OCI-LY1 (cell line): ENCODE measurements at regions not wholly inside any gene's neighbourhood (a gene's known extent, or its start where the extent isn't known, plus 50 kb on each side); places are given as distances from the start of the nearest gene placed in this dataset.

Experiments
- H2AFZ ChIP-seq: fragments of 200-600 bp; sonication (generic), shearing (Covaris generic); 2 replicates; pipeline ENCODE4 v1.6.0; 2014; ENCODE audit warnings: antibody characterized with exemption, mild to moderate bottlenecking, low read length
- H3F3A ChIP-seq: fragments of 200-600 bp; sonication (generic), shearing (Covaris generic); 2 replicates; pipeline ENCODE4 v1.6.0; 2014; ENCODE audit warnings: mild to moderate bottlenecking, antibody characterized with exemption, low read length, moderate library complexity; ENCODE audit not compliant: insufficient read depth
- H3K27ac ChIP-seq: fragments of 200-600 bp; sonication (generic); 2 replicates; pipeline ENCODE4 v1.5.1; 2014; ENCODE audit warnings: low read length, mixed run types, mild to moderate bottlenecking, low read depth; ENCODE audit not compliant: poor library complexity, severe bottlenecking
- H3K27me3 ChIP-seq: fragments of 200-600 bp; sonication (generic); 2 replicates; pipeline ENCODE4 v1.6.0; 2014; ENCODE audit warnings: antibody characterized with exemption, mild to moderate bottlenecking, low read length, moderate library complexity; ENCODE audit not compliant: insufficient read depth
- H3K36me3 ChIP-seq: fragments of 200-600 bp; sonication (generic); 2 replicates; pipeline ENCODE4 v1.6.1; 2014; ENCODE audit warnings: mild to moderate bottlenecking, antibody characterized with exemption, low read length, moderate library complexity, mixed read lengths; ENCODE audit not compliant: insufficient read depth
- H3K4me1 ChIP-seq: fragments of 200-600 bp; sonication (generic); 2 replicates; pipeline ENCODE4 v1.5.1; 2014; ENCODE audit warnings: mild to moderate bottlenecking, low read length, moderate library complexity; ENCODE audit not compliant: insufficient read depth, severe bottlenecking
- H3K4me2 ChIP-seq: fragments of 200-600 bp; sonication (generic), shearing (Covaris generic); 2 replicates; pipeline ENCODE4 v1.6.1; 2014; ENCODE audit warnings: low read length
- H3K4me3 ChIP-seq: fragments of 200-600 bp; sonication (generic); 2 replicates; pipeline ENCODE4 v1.5.1; 2014; ENCODE audit warnings: low read length, low read depth, mild to moderate bottlenecking, mixed read lengths; ENCODE audit not compliant: poor library complexity, severe bottlenecking
- H3K79me2 ChIP-seq: fragments of 200-600 bp; shearing (Covaris generic); 2 replicates; pipeline ENCODE4 v1.6.1; 2016; ENCODE audit warnings: mixed run types, low read length, mixed read lengths; ENCODE audit not compliant: insufficient read depth
- H3K9ac ChIP-seq: fragments of 200-600 bp; sonication (generic), shearing (Covaris generic); 2 replicates; pipeline ENCODE4 v1.6.1; 2014; ENCODE audit warnings: mild to moderate bottlenecking, low read length, mixed read lengths
- H3K9me2 ChIP-seq: fragments of 200-600 bp; sonication (generic), shearing (Covaris generic); 2 replicates; pipeline ENCODE4 v1.6.1; 2014; ENCODE audit warnings: low read depth, mild to moderate bottlenecking, low read length, mixed read lengths
- H3K9me3 ChIP-seq: fragments of 200-600 bp; shearing (Covaris generic); 2 replicates; pipeline ENCODE4 v1.6.1; 2014; ENCODE audit warnings: low read length, mixed read lengths
- H4K20me1 ChIP-seq: fragments of 200-600 bp; sonication (generic), shearing (Covaris generic); 2 replicates; pipeline ENCODE4 v1.6.0; 2016; ENCODE audit warnings: mild to moderate bottlenecking, low read length; ENCODE audit not compliant: insufficient read depth
- CTCF ChIP-seq: fragments of 200-600 bp; sonication (generic), shearing (Covaris generic); IDR thresholded peaks from 2 replicates; pipeline ENCODE4 v1.5.1; 2017; ENCODE audit warnings: mild to moderate bottlenecking, antibody characterized with exemption, low read length, moderate library complexity, mixed read lengths
- EZH2 ChIP-seq: fragments of 200-600 bp; sonication (generic), shearing (Covaris generic); IDR thresholded peaks from 2 replicates; pipeline ENCODE4 v1.8.0; 2017; ENCODE audit warnings: borderline replicate concordance, mixed run types, mild to moderate bottlenecking, antibody characterized with exemption, low read length, moderate library complexity, mixed read lengths

- H3K27me3 ChIP-seq: no peaks in the 10 kb centered on the region
- H3K4me1 ChIP-seq: no peaks in the 10 kb centered on the region
- H3K9me3 ChIP-seq: no peaks in the 10 kb centered on the region
- no peak overlapping the region for H3K4me3 ChIP-seq
- no peak overlapping the region for H3K9ac ChIP-seq
- no peak overlapping the region for H2AFZ ChIP-seq
- TF ChIP-seq CTCF (no peak), EZH2 (no peak)
- H3F3A ChIP-seq: no peaks in the 10 kb centered on the region
- H4K20me1 ChIP-seq: peaks cover 4% of the 10 kb centered on the region; the same call in 1 of the 2 replicates
- H3K4me2 ChIP-seq: no peak overlapping the region
- H3K9me2 ChIP-seq: no peaks in the 10 kb centered on the region
- no peaks in the 10 kb centered on the region for H3K79me2 ChIP-seq
- H3K36me3 ChIP-seq: no peaks in the 10 kb centered on the region
- no peak overlapping the region for H3K27ac ChIP-seq
Measured at GRCh38 chr14:100434033-100434601, 111.0 kb downstream of the SLC25A47 start.

GRCh38 chr14:100434911-100435438 is 111.8 kb downstream of the SLC25A47 start:
- H3K36me3 ChIP-seq: no peaks in the 10 kb centered on the region
- no peak overlapping the region for H3K9ac ChIP-seq
- no peak overlapping the region for H3K4me3 ChIP-seq
- TF ChIP-seq CTCF (no peak), EZH2 (no peak)
- no peaks in the 10 kb centered on the region for H3K27me3 ChIP-seq
- no peaks in the 10 kb centered on the region for H3F3A ChIP-seq
- H3K9me3 ChIP-seq: no peaks in the 10 kb centered on the region
- no peaks in the 10 kb centered on the region for H3K79me2 ChIP-seq
- peaks cover 4% of the 10 kb centered on the region; the same call in 1 of the 2 replicates for H4K20me1 ChIP-seq
- H2AFZ ChIP-seq: no peak overlapping the region
- no peaks in the 10 kb centered on the region for H3K9me2 ChIP-seq
- H3K27ac ChIP-seq: no peak overlapping the region
- H3K4me2 ChIP-seq: no peak overlapping the region
- no peaks in the 10 kb centered on the region for H3K4me1 ChIP-seq

- no peaks in the 10 kb centered on the region for H3K36me3 ChIP-seq
- no peaks in the 10 kb centered on the region for H3K9me2 ChIP-seq
- H2AFZ ChIP-seq: no peak overlapping the region
- H3K27ac ChIP-seq: no peak overlapping the region
- peaks cover 4% of the 10 kb centered on the region; the same call in 1 of the 2 replicates for H4K20me1 ChIP-seq
- no peak overlapping the region for H3K4me2 ChIP-seq
- no peak for TF ChIP-seq EZH2
- TF ChIP-seq CTCF: no peak
- H3K79me2 ChIP-seq: no peaks in the 10 kb centered on the region
- H3K4me3 ChIP-seq: no peak overlapping the region
- H3K9me3 ChIP-seq: no peaks in the 10 kb centered on the region
- no peaks in the 10 kb centered on the region for H3K27me3 ChIP-seq
- H3F3A ChIP-seq: no peaks in the 10 kb centered on the region
- H3K4me1 ChIP-seq: no peaks in the 10 kb centered on the region
- no peak overlapping the region for H3K9ac ChIP-seq
Measured at GRCh38 chr14:100435459-100435858, 112.3 kb downstream of the SLC25A47 start.
